ENCODE measurements at regions not wholly inside any gene's neighbourhood (a gene's known extent, or its start where the extent isn't known, plus 50 kb on each side); places are given as distances from the start of the nearest gene placed in this dataset.
"Not testable (repeated sequence)": the region's sequence is repeated elsewhere in the genome, so short reads cannot be mapped to it uniquely, and the experiment has no call there.

GRCh38 chr7:68977385-68978055 lies 620.8 kb upstream of the AUTS2 start:
- DNase-seq: no peak

- no peak for DNase-seq
Observed at GRCh38 chr7:68978710-68979109, 619.6 kb upstream of the AUTS2 start.

- no peak for DNase-seq
Observed at GRCh38 chr7:68980011-68980410, 618.3 kb upstream of the AUTS2 start.

DNA sequence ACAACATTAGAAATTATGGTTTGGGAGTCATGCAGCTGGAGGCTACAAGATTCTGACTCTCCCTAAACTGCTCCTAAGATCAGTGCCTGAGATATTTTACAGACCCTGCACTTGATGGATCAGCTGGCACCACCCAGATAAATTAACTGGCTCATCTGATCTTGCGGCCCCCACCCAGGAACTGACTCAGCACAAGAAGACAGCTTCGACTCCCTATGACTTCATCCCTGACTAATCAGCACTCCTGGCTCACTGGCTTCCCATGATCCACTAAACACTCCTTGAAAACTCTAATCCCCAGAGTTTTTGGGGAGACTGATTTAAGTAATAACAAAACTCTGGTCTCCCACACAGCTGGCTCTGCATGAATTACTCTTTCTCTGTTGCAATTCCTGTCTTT lies 617.8 kb upstream of the AUTS2 start:
- not testable (repeated sequence) for DNase-seq

DNA sequence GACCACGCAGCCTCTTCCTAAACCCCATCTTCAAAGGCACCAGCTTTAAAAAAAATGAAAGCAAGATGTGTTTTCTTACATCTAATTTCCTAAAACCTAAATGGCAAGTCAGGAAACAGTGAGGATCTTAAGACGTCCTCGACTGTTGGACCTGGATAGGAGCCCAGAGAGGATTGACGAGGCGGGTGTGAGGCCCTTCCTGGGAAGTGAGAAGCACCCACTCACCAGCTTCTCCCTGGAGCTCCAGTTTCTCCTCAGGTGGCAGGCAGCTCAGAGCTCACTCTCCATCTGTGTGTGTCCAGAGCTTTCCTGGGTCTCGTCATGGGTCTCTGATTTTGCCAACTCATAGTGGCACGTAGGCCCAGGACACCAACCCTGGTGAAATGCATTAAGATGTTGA lies 614.0 kb upstream of the AUTS2 start:
- no peak for DNase-seq

- DNase-seq: no peak
Observed at GRCh38 chr7:68994841-68995240, 603.4 kb upstream of the AUTS2 start.

- DNase-seq: no peak
Observed at GRCh38 chr7:68998136-68998535, 600.1 kb upstream of the AUTS2 start.

- no peak for DNase-seq
Observed at GRCh38 chr7:69002416-69002815, 595.9 kb upstream of the AUTS2 start.

- no peak for DNase-seq
Observed at GRCh38 chr7:69012149-69012548, 586.1 kb upstream of the AUTS2 start.

DNA sequence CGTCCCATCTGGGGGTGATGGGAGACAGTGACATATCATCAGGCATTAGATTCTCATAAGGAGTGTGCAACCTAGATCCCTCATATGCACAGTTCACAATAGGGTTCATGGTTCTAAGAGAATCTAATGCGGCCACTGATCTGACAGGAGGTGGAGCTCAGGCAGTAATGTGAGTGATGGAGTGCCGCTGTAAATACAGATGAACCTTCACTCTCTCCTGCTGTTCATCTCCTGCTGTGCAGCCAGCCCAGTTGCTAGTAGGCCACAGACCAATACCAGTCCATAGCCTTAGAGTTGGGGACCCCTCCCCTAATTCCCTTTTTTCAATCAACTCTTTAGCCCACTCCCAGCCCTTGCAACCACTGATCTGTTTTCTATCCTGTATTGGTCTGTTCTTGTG lies 581.1 kb upstream of the AUTS2 start:
- no peak for DNase-seq

DNA sequence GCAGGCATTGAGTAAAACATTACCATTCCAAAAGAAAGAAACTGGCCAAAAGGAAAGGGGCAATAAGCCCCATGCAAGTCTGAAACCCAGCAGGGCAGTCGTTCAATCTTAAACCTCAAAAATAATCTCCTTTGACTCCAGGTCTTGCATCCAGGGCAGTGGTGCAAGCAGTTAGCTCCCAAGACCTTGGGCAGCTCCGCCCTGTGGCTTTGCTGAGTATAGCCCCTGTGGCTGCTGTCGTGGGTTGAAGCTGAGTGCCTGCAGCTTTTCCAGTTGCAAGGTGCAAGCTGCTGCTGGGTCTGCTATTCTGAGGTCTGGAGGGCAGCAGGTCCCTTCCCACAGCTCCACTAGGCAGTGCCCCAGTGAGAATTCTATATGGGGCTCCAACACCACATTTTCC lies 580.1 kb upstream of the AUTS2 start:
- no peak for DNase-seq

DNA sequence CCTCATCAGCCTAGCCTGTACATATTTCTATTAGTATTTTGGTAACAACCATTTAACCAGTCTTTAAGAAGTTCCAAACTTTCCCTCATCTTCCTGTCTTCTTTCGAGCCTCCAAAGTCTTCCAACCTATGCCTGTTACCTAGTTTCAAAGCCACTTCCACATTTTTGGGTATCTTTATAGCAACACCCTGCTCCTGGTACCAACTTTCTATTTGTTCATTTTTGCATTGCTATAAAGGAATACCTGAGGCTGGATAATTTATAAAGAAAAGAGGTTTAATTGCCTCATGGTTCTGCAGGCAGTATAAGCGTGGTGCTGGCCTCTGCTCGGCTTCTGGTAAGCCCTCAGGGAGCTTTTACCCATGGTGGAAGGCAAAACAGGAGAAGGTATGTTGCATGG lies 578.8 kb upstream of the AUTS2 start:
- DNase-seq: no peak

GRCh38 chr7:69020536-69020935 lies 577.7 kb upstream of the AUTS2 start:
- no peak for DNase-seq

DNA sequence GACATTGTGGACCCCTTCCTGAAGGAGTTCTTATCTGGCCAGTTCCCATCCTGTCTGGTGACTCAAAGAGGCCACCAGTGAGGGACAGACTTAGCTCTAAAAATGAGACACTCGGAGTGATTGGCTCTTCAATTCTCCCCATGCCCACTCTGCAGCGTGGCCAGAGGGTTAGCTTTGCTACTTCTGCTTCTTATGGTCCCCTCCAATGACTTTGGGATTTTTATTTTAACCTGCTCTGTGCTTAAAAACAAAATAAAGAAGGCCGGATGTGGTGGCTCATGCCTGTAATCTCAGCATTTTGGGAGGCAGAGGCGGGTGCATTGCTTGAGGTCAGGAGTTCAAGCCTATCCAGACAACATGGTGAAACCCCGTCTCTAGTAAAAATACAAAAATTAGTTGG lies 573.0 kb upstream of the AUTS2 start:
- no peak for DNase-seq

- no peak for DNase-seq
Observed at GRCh38 chr7:69032848-69033247, 565.4 kb upstream of the AUTS2 start.

DNA sequence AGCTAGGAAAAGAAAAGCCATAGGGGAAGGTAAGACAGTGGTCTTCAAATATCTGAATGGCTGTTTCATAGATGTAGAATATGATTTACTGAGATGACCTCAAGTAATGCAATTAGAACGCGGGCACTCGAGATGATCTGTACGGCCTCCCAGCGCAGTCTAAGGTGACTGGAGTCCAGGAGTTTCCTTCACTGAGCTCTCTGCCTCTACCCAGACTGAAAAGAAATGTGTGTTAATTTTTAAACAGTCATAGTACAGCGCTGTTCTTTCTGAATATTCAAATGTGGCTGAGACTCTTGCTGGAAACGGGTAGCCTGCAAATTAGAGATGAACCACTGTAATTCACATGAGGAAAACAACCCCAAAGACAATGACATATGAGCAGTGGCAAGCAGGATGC lies 562.4 kb upstream of the AUTS2 start:
- no peak for DNase-seq

- no peak for DNase-seq
Observed at GRCh38 chr7:69036301-69036700, 562.0 kb upstream of the AUTS2 start.

DNA sequence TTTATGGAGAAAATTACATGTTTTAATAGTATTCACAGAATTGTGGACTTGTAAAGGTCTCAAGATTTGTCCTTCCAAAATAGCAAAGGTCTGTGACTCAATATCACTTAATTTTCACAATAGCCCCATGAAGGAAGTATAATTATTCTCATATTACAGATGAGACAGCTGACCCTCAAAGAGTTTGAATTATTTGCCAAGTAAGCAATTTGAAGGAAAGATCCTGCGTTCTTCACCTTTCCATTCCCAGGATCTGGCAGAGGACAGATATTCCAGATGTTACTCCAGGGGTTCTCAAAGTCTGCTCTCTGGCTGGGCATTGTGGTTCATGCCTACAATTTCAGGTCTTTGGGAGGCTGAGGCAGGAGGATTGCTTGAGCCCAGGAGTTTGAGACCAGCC lies 559.4 kb upstream of the AUTS2 start:
- DNase-seq: no peak

DNA sequence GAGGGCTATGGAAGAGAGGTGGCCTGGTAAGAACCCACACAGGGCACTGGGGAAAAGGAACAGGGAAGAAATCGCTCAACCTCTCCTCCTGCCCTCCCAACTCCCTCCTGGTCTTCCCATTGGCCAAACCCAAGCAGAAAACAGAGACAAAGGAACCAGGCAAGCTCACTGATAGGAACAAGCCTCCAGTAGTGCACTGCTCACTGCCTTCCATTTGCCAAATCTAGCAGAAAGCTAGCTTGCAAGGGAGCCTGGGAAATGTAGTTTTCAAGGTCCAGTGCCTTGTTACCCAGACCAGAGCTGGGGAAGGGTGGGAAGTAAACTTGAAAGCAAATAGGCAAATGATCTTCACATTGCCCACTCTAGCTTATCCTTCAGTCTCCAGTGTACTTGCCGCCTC lies 556.1 kb upstream of the AUTS2 start:
- no peak for DNase-seq

DNA sequence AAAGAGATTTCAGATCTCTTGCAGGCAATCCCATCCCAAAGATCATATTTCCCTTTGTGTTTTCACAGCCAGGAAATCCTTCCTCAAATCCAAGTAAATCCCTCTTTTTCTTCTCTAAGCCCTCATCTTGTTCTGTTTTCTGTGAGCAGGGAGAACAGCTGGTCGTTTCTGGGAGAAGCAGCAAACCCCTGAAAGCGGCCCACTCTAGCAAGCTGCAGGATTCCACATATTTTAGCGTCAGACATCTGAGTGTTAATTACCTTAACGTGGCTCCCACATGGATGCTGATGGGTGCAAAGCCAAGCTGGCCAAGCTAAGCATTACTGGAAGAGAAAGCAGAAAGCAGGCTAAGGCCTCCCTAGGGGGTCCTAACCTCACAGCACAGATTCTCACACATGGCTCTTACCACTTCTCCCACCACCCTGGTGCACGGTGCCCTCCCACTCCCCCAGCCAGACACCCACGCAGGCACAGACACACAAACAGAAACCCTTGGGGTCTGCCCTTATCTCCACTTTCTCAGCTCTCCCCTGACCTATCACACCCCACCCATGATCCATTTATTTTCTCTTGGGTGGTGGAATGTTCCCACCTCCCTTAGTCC lies 551.0 kb upstream of the AUTS2 start:
- DNase-seq: no peak

DNA sequence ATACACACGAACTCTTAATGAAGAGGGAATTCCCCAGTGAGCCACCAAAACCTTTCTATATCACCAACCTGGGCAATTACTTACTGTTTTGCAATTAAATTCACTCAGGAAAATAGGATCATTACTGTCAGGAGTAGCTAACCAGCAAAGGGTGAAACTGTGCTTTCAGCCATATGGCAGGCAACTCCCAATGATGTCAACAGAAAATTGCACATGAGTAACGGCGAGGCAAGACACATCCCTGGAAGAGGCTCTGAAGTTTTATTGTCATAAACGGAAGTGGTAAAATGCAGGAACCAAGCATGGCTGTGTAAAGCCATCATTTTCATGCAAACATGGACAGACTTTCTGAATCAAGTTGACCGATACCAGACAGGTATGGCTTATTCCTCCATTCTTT lies 548.9 kb upstream of the AUTS2 start:
- no peak for DNase-seq

DNA sequence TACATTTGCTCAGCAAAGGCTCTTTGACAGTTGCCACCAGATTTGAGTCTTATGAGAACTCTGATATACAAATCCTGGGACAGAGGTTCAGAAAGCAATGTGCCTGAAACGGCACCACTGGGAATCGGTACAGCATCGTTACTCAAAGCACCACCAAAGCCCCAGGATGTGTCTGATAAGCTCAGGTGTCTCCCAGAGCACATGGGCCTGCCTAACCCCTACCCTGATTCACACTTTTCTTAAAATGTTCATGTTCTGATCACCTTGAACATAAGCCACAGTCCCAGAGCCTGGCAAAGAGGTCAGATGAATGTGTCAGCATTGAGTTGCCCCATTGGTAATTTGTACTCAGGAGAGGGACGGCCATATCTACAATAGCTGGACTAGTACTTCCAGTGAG lies 545.8 kb upstream of the AUTS2 start:
- no peak for DNase-seq

- DNase-seq: no peak
Observed at GRCh38 chr7:69060516-69060915, 537.8 kb upstream of the AUTS2 start.

GRCh38 chr7:69062020-69062765 lies 536.1 kb upstream of the AUTS2 start:
- DNase-seq: no peak

DNA sequence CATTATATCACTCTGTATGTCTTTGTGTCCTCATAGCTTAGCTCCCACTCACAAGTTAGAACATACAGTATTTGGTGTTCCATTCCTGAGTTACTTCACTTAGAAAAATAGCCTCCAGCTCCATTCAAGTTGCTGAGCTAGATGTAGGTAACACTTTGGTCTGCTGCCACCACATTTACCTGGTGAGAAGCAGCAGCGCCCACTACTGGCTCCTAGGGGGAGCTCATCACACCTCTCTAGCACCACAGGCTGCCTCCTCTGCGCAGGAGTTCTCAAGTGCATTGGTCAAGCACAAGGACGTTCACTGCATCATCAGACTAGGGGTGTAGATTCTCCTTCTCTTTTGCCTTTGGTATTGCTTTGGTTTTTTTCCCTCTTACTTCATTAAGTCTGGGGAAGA lies 530.9 kb upstream of the AUTS2 start:
- no peak for DNase-seq

Data from Kasumi-1 (cell line).